Activated naive CD8-positive, alpha-beta T cell treated with anti-CD3 and anti-CD28 coated beads, Interleukin-2, amount 50 U/mL, for 24 hours (primary cell): ENCODE measurements at regions not wholly inside any gene's neighbourhood (a gene's known extent, or its start where the extent isn't known, plus 50 kb on each side); places are given as distances from the start of the nearest gene placed in this dataset.

Experiments
- ATAC-seq: fragments of 150-1000 bp; cut with Tn5 transposase; one replicate; pipeline ENCODE4 v1.10.0; 2021
- DNase-seq: peaks from one replicate; pipeline ENCODE4 v3.0.0; 2021
- H3K27ac Mint-ChIP-seq: one replicate; pipeline ENCODE4 v1.8.0; 2021; ENCODE audit warnings: mild to moderate bottlenecking, mixed read lengths
- H3K27me3 Mint-ChIP-seq: one replicate; pipeline ENCODE4 v1.8.0; 2021; ENCODE audit warnings: mixed read lengths
- H3K36me3 Mint-ChIP-seq: one replicate; pipeline ENCODE4 v1.8.0; 2021; ENCODE audit warnings: low read depth, mixed read lengths
- H3K4me1 Mint-ChIP-seq: one replicate; pipeline ENCODE4 v1.8.0; 2021; ENCODE audit warnings: mixed read lengths
- H3K4me3 Mint-ChIP-seq: one replicate; pipeline ENCODE4 v1.8.0; 2021; ENCODE audit warnings: mild to moderate bottlenecking, moderate library complexity, mixed read lengths
- H3K9me3 Mint-ChIP-seq: one replicate; pipeline ENCODE4 v1.8.0; 2021; ENCODE audit warnings: mixed read lengths

GRCh38 chr7:19508821-19509220, 200.0 kb downstream of the POLR1F start:
- Mint-ChIP-seq H3K36me3 (no peaks in the 10 kb centered on the region), H3K4me1 (no peaks in the 10 kb centered on the region), H3K4me3 (no peak overlapping the region), H3K27ac (no peak overlapping the region), H3K9me3 (no peaks in the 10 kb centered on the region), H3K27me3 (no peaks in the 10 kb centered on the region)
- DNase-seq (no peak), ATAC-seq (no peak)

- no peaks in the 10 kb centered on the region for H3K9me3 Mint-ChIP-seq
These were observed 200.7 kb downstream of the POLR1F start for GRCh38 chr7:19508124-19508523.

GRCh38 chr7:19491821-19492452, 216.9 kb downstream of the POLR1F start:
- DNase-seq (no peak), ATAC-seq (no peak)
- H3K27ac Mint-ChIP-seq = no peak overlapping the region
- no peaks in the 10 kb centered on the region for H3K27me3 Mint-ChIP-seq
- H3K36me3 Mint-ChIP-seq = no peaks in the 10 kb centered on the region
- H3K9me3 Mint-ChIP-seq = no peaks in the 10 kb centered on the region
- H3K4me3 Mint-ChIP-seq = no peak overlapping the region
- no peaks in the 10 kb centered on the region for H3K4me1 Mint-ChIP-seq

More at GRCh38 chr7:19508124-19508523, 200.7 kb downstream of the POLR1F start:
- H3K27ac Mint-ChIP-seq = no peak overlapping the region
- ATAC-seq (no peak), DNase-seq (no peak)
- H3K27me3 Mint-ChIP-seq = no peaks in the 10 kb centered on the region
- H3K4me1 Mint-ChIP-seq = no peaks in the 10 kb centered on the region
- no peaks in the 10 kb centered on the region for H3K36me3 Mint-ChIP-seq
- H3K4me3 Mint-ChIP-seq = no peak overlapping the region

GRCh38 chr7:19491371-19491770, 217.5 kb downstream of the POLR1F start:
- DNase-seq (no peak), ATAC-seq (no peak)
- no peaks in the 10 kb centered on the region for H3K27me3 Mint-ChIP-seq
- H3K4me1 Mint-ChIP-seq = no peaks in the 10 kb centered on the region
- no peaks in the 10 kb centered on the region for H3K9me3 Mint-ChIP-seq
- no peak overlapping the region for H3K4me3 Mint-ChIP-seq
- no peak overlapping the region for H3K27ac Mint-ChIP-seq
- H3K36me3 Mint-ChIP-seq = no peaks in the 10 kb centered on the region

- Mint-ChIP-seq H3K9me3 (no peaks in the 10 kb centered on the region), H3K27me3 (no peaks in the 10 kb centered on the region), H3K27ac (no peak overlapping the region), H3K4me1 (no peaks in the 10 kb centered on the region), H3K4me3 (no peak overlapping the region), H3K36me3 (no peaks in the 10 kb centered on the region)
- no peak for DNase-seq
- no peak for ATAC-seq
These were observed 219.5 kb downstream of the POLR1F start for GRCh38 chr7:19489162-19489820.

- Mint-ChIP-seq H3K27me3 (no peaks in the 10 kb centered on the region), H3K4me3 (no peak overlapping the region), H3K27ac (no peak overlapping the region), H3K4me1 (no peaks in the 10 kb centered on the region), H3K9me3 (no peaks in the 10 kb centered on the region), H3K36me3 (no peaks in the 10 kb centered on the region)
- DNase-seq (no peak), ATAC-seq (no peak)
These were observed 220.8 kb downstream of the POLR1F start for GRCh38 chr7:19488056-19488455.

- H3K9me3 Mint-ChIP-seq = peaks cover 11% of the 10 kb centered on the region
- H3K4me3 Mint-ChIP-seq = no peak overlapping the region
- H3K27ac Mint-ChIP-seq = no peak overlapping the region
- no peaks in the 10 kb centered on the region for H3K36me3 Mint-ChIP-seq
- H3K27me3 Mint-ChIP-seq = no peaks in the 10 kb centered on the region
- no peaks in the 10 kb centered on the region for H3K4me1 Mint-ChIP-seq
- DNase-seq (no peak), ATAC-seq (no peak)
These were observed 226.2 kb downstream of the POLR1F start for GRCh38 chr7:19482628-19483027.

GRCh38 chr7:19480383-19480782, 228.5 kb downstream of the POLR1F start:
- Mint-ChIP-seq H3K36me3 (no peaks in the 10 kb centered on the region), H3K27me3 (no peaks in the 10 kb centered on the region), H3K27ac (no peak overlapping the region), H3K9me3 (peaks cover 16% of the 10 kb centered on the region), H3K4me3 (no peak overlapping the region), H3K4me1 (no peaks in the 10 kb centered on the region)
- no peak for DNase-seq
- no peak for ATAC-seq

GRCh38 chr7:19470031-19470430, 238.8 kb downstream of the POLR1F start:
- H3K4me1 Mint-ChIP-seq = no peaks in the 10 kb centered on the region
- H3K27me3 Mint-ChIP-seq = no peaks in the 10 kb centered on the region
- no peaks in the 10 kb centered on the region for H3K36me3 Mint-ChIP-seq
- H3K9me3 Mint-ChIP-seq = no peaks in the 10 kb centered on the region
- ATAC-seq (no peak), DNase-seq (no peak)
- no peak overlapping the region for H3K4me3 Mint-ChIP-seq
- H3K27ac Mint-ChIP-seq = no peak overlapping the region

GRCh38 chr7:19465861-19466260, 243.0 kb downstream of the POLR1F start:
- DNase-seq (no peak), ATAC-seq (no peak)
- Mint-ChIP-seq H3K27ac (no peak overlapping the region), H3K4me3 (no peak overlapping the region), H3K27me3 (no peaks in the 10 kb centered on the region), H3K36me3 (no peaks in the 10 kb centered on the region), H3K9me3 (no peaks in the 10 kb centered on the region), H3K4me1 (no peaks in the 10 kb centered on the region)

- no peak for DNase-seq
- no peaks in the 10 kb centered on the region for H3K27me3 Mint-ChIP-seq
- H3K27ac Mint-ChIP-seq = no peak overlapping the region
- H3K4me3 Mint-ChIP-seq = no peak overlapping the region
- no peak for ATAC-seq
- no peaks in the 10 kb centered on the region for H3K36me3 Mint-ChIP-seq
- H3K9me3 Mint-ChIP-seq = no peaks in the 10 kb centered on the region
- no peaks in the 10 kb centered on the region for H3K4me1 Mint-ChIP-seq
These were observed 244.1 kb downstream of the POLR1F start for GRCh38 chr7:19464751-19465150.

GRCh38 chr7:19464241-19464640, 244.6 kb downstream of the POLR1F start:
- Mint-ChIP-seq H3K4me1 (no peaks in the 10 kb centered on the region), H3K36me3 (no peaks in the 10 kb centered on the region), H3K27me3 (no peaks in the 10 kb centered on the region), H3K4me3 (no peak overlapping the region), H3K9me3 (no peaks in the 10 kb centered on the region), H3K27ac (no peak overlapping the region)
- no peak for DNase-seq
- ATAC-seq = no peak

GRCh38 chr7:19463581-19463980, 245.3 kb downstream of the POLR1F start:
- Mint-ChIP-seq H3K9me3 (no peaks in the 10 kb centered on the region), H3K27me3 (no peaks in the 10 kb centered on the region), H3K4me3 (no peak overlapping the region), H3K4me1 (no peaks in the 10 kb centered on the region), H3K36me3 (no peaks in the 10 kb centered on the region), H3K27ac (no peak overlapping the region)
- ATAC-seq (no peak), DNase-seq (no peak)

- DNase-seq (no peak), ATAC-seq (no peak)
- Mint-ChIP-seq H3K36me3 (no peaks in the 10 kb centered on the region), H3K27me3 (no peaks in the 10 kb centered on the region), H3K4me3 (no peak overlapping the region), H3K27ac (no peak overlapping the region), H3K4me1 (no peaks in the 10 kb centered on the region), H3K9me3 (peaks cover 10% of the 10 kb centered on the region)
These were observed 253.2 kb downstream of the POLR1F start for GRCh38 chr7:19455623-19456022.

- DNase-seq (no peak), ATAC-seq (no peak)
- H3K9me3 Mint-ChIP-seq = peaks cover 21% of the 10 kb centered on the region
- H3K4me1 Mint-ChIP-seq = no peaks in the 10 kb centered on the region
- no peaks in the 10 kb centered on the region for H3K27me3 Mint-ChIP-seq
- H3K27ac Mint-ChIP-seq = no peak overlapping the region
- H3K4me3 Mint-ChIP-seq = no peak overlapping the region
- no peaks in the 10 kb centered on the region for H3K36me3 Mint-ChIP-seq
These were observed 260.7 kb downstream of the POLR1F start for GRCh38 chr7:19448091-19448490.
